NCI-H2196 (cell line): ENCODE measurements at regions not wholly inside any gene's neighbourhood (a gene's known extent, or its start where the extent isn't known, plus 50 kb on each side); places are given as distances from the start of the nearest gene placed in this dataset.

Experiments used
- DNase-seq: peaks from one replicate; lab custom pipeline; 2025; ENCODE audit not compliant: unreplicated experiment; lab: John Stamatoyannopoulos, UW

- DNase-seq: no peak
These were observed 218.1 kb upstream of the SOX4 start for GRCh38 chr6:21375151-21376116.

- no peak for DNase-seq
These were observed 216.2 kb upstream of the SOX4 start for GRCh38 chr6:21377356-21377755.

GRCh38 chr6:21381331-21381963, 212.1 kb upstream of the SOX4 start:
- DNase-seq: no peak

- DNase-seq: no peak
These were observed 210.6 kb upstream of the SOX4 start for GRCh38 chr6:21382821-21383449.

GRCh38 chr6:21383450-21384085, 210.0 kb upstream of the SOX4 start:
- DNase-seq: no peak

- DNase-seq: no peak
These were observed 209.3 kb upstream of the SOX4 start for GRCh38 chr6:21384216-21384615.

GRCh38 chr6:21386744-21387143, 206.8 kb upstream of the SOX4 start:
- no peak for DNase-seq

GRCh38 chr6:21390532-21391213, 202.9 kb upstream of the SOX4 start:
- DNase-seq: no peak

- DNase-seq: no peak
These were observed 201.4 kb upstream of the SOX4 start for GRCh38 chr6:21392177-21392576.

GRCh38 chr6:21393441-21394165, 199.9 kb upstream of the SOX4 start:
- no peak for DNase-seq

GRCh38 chr6:21395121-21395520, 198.4 kb upstream of the SOX4 start:
- DNase-seq: no peak

- no peak for DNase-seq
These were observed 197.2 kb upstream of the SOX4 start for GRCh38 chr6:21396313-21396712.

- no peak for DNase-seq
These were observed 194.7 kb upstream of the SOX4 start for GRCh38 chr6:21398741-21399325.

GRCh38 chr6:21402368-21402767, 191.2 kb upstream of the SOX4 start:
- no peak for DNase-seq

GRCh38 chr6:21404577-21404976, 189.0 kb upstream of the SOX4 start:
- DNase-seq: no peak

GRCh38 chr6:21406316-21406715, 187.2 kb upstream of the SOX4 start:
- no peak for DNase-seq

GRCh38 chr6:21409231-21409630, 184.3 kb upstream of the SOX4 start:
- no peak for DNase-seq

- DNase-seq: no peak
These were observed 180.1 kb upstream of the SOX4 start for GRCh38 chr6:21413428-21413827.

GRCh38 chr6:21414065-21414464, 179.5 kb upstream of the SOX4 start:
- DNase-seq: no peak
